ENCODE measurements at regions not wholly inside any gene's neighbourhood (a gene's known extent, or its start where the extent isn't known, plus 50 kb on each side); places are given as distances from the start of the nearest gene placed in this dataset.
"Not testable (repeated sequence)": the region's sequence is repeated elsewhere in the genome, so short reads cannot be mapped to it uniquely, and the experiment has no call there.

GRCh38 chr17:13418891-13419290 is 182.8 kb downstream of the HS3ST3A1 start:
- peaks cover 46% of the 10 kb centered on the region for H3K4me1 Mint-ChIP-seq (ENCODE audit: insufficient read depth, unreplicated experiment)
- no peak for TF ChIP-seq CTCF (IDR thresholded peaks at IDR 0.05; ENCODE audit: unreplicated experiment)
- intact Hi-C loops (cut with micrococcal nuclease), result no loop called here
- CTCF ChIA-PET, result interaction anchor here (0.6 kb wide), 1 partner anchor 91 kb away, joined by 5 read pairs; no protein-coding TSS in a partner anchor
- H3K4me3 Mint-ChIP-seq (ENCODE audit: unreplicated experiment), result no peak overlapping the region
- no peaks in the 10 kb centered on the region for H3K27me3 Mint-ChIP-seq (ENCODE audit: insufficient read depth, unreplicated experiment)
- no TSS peak for BruUV-seq (replicated peaks)
- H3K9me3 Mint-ChIP-seq (ENCODE audit: unreplicated experiment), result no peaks in the 10 kb centered on the region
- no peaks in the 10 kb centered on the region for H3K36me3 Mint-ChIP-seq (ENCODE audit: insufficient read depth, unreplicated experiment)
- DNase-seq (ENCODE audit: unreplicated experiment), result peak; percentile 6
- H3K27ac Mint-ChIP-seq (ENCODE audit: low read depth, unreplicated experiment), result no peak overlapping the region
- POLR2A ChIA-PET, result interaction anchor here (0.8 to 0.9 kb wide), 2 partner anchors 23 to 175 kb away, joined by 3 to 4 read pairs; no protein-coding TSS in a partner anchor

GRCh38 chr17:13417381-13417950 is 184.3 kb downstream of the HS3ST3A1 start:
- Mint-ChIP-seq H3K27ac (ENCODE audit: low read depth, unreplicated experiment) (no peak overlapping the region), H3K36me3 (ENCODE audit: insufficient read depth, unreplicated experiment) (no peaks in the 10 kb centered on the region), H3K27me3 (ENCODE audit: insufficient read depth, unreplicated experiment) (no peaks in the 10 kb centered on the region), H3K4me1 (ENCODE audit: insufficient read depth, unreplicated experiment) (peaks cover 46% of the 10 kb centered on the region), H3K9me3 (ENCODE audit: unreplicated experiment) (no peaks in the 10 kb centered on the region), H3K4me3 (ENCODE audit: unreplicated experiment) (no peak overlapping the region)
- intact Hi-C loops (cut with micrococcal nuclease), result no loop called here
- ChIA-PET POLR2A (no interaction called here), CTCF (interaction anchor here (0.7 to 0.9 kb wide), 3 partner anchors 18 to 79 kb away, joined by 3 to 4 read pairs (median 4); no protein-coding TSS in a partner anchor)
- no TSS peak for BruUV-seq (replicated peaks)
- no peak for TF ChIP-seq CTCF (IDR thresholded peaks at IDR 0.05; ENCODE audit: unreplicated experiment)
- DNase-seq (ENCODE audit: unreplicated experiment), result peak; percentile 33

GRCh38 chr17:13416748-13417363 is 184.9 kb downstream of the HS3ST3A1 start:
- TF ChIP-seq CTCF (IDR thresholded peaks at IDR 0.05; ENCODE audit: unreplicated experiment), result no peak
- Mint-ChIP-seq H3K4me1 (ENCODE audit: insufficient read depth, unreplicated experiment) (peaks cover 43% of the 10 kb centered on the region), H3K27me3 (ENCODE audit: insufficient read depth, unreplicated experiment) (no peaks in the 10 kb centered on the region), H3K27ac (ENCODE audit: low read depth, unreplicated experiment) (no peak overlapping the region), H3K9me3 (ENCODE audit: unreplicated experiment) (no peaks in the 10 kb centered on the region), H3K4me3 (ENCODE audit: unreplicated experiment) (no peak overlapping the region), H3K36me3 (ENCODE audit: insufficient read depth, unreplicated experiment) (no peaks in the 10 kb centered on the region)
- CTCF ChIA-PET, result no interaction called here
- BruUV-seq (replicated peaks), result no TSS peak
- POLR2A ChIA-PET, result interaction anchor here (1.3 to 1.7 kb wide), 4 partner anchors 11 to 70 kb away, joined by 6 to 9 read pairs (median 7); no protein-coding TSS in a partner anchor
- intact Hi-C loops (cut with micrococcal nuclease), result no loop called here
- DNase-seq (ENCODE audit: unreplicated experiment), result no peak

GRCh38 chr17:13415871-13416416 is 185.8 kb downstream of the HS3ST3A1 start:
- H3K4me3 Mint-ChIP-seq (ENCODE audit: unreplicated experiment), result no peak overlapping the region
- no TSS peak for BruUV-seq (replicated peaks)

GRCh38 chr17:13415200-13415599 is 186.5 kb downstream of the HS3ST3A1 start:
- ChIA-PET CTCF (interaction anchor here (0.5 to 1.0 kb wide), 4 partner anchors 19 to 1052 kb away, joined by 3 read pairs; no protein-coding TSS in a partner anchor), POLR2A (interaction anchor here (0.6 to 1.7 kb wide), 5 partner anchors 9 to 370 kb away, joined by 3 to 9 read pairs (median 6); no protein-coding TSS in a partner anchor)
- H3K4me3 Mint-ChIP-seq (ENCODE audit: unreplicated experiment); DNase-seq (ENCODE audit: unreplicated experiment); BruUV-seq (replicated peaks); H3K36me3 Mint-ChIP-seq (ENCODE audit: insufficient read depth, unreplicated experiment); H3K9me3 Mint-ChIP-seq (ENCODE audit: unreplicated experiment); H3K27me3 Mint-ChIP-seq (ENCODE audit: insufficient read depth, unreplicated experiment); intact Hi-C loops (cut with micrococcal nuclease); H3K27ac Mint-ChIP-seq (ENCODE audit: low read depth, unreplicated experiment): not testable (repeated sequence)
- H3K4me1 Mint-ChIP-seq (ENCODE audit: insufficient read depth, unreplicated experiment), result peaks cover 42% of the 10 kb centered on the region

More at GRCh38 chr17:13415871-13416416, 185.8 kb downstream of the HS3ST3A1 start:
- ChIA-PET POLR2A (interaction anchor here (0.6 to 1.7 kb wide), 6 partner anchors 10 to 1023 kb away, joined by 3 to 9 read pairs (median 6); no protein-coding TSS in a partner anchor), CTCF (interaction anchor here (0.5 to 1.0 kb wide), 3 partner anchors 20 to 1051 kb away, joined by 3 read pairs; no protein-coding TSS in a partner anchor)
- DNase-seq (ENCODE audit: unreplicated experiment), result peak; percentile 84
- peaks cover 42% of the 10 kb centered on the region for H3K4me1 Mint-ChIP-seq (ENCODE audit: insufficient read depth, unreplicated experiment)
- intact Hi-C loops (cut with micrococcal nuclease), result no loop called here
- H3K9me3 Mint-ChIP-seq (ENCODE audit: unreplicated experiment), result no peaks in the 10 kb centered on the region
- H3K27ac Mint-ChIP-seq (ENCODE audit: low read depth, unreplicated experiment), result no peak overlapping the region
- no peaks in the 10 kb centered on the region for H3K27me3 Mint-ChIP-seq (ENCODE audit: insufficient read depth, unreplicated experiment)
- TF ChIP-seq CTCF (IDR thresholded peaks at IDR 0.05; ENCODE audit: unreplicated experiment), result no peak
- no peaks in the 10 kb centered on the region for H3K36me3 Mint-ChIP-seq (ENCODE audit: insufficient read depth, unreplicated experiment)
